ENCODE measurements at regions not wholly inside any gene's neighbourhood (a gene's known extent, or its start where the extent isn't known, plus 50 kb on each side); places are given as distances from the start of the nearest gene placed in this dataset.

GRCh38 chr6:22219925-22220324 is 76.9 kb downstream of the PRL start:
- ChIA-PET CTCF (no interaction called here), POLR2A (no interaction called here)
- Mint-ChIP-seq H3K9me3 (no peaks in the 10 kb centered on the region), H3K27me3 (no peaks in the 10 kb centered on the region), H3K36me3 (ENCODE audit: low read depth) (no peaks in the 10 kb centered on the region), H3K4me3 (no peak overlapping the region), H3K4me1 (no peaks in the 10 kb centered on the region), H3K27ac (no peak overlapping the region)
- DNase-seq (no peak), ATAC-seq (ENCODE audit: low read depth) (no peak)
- intact Hi-C loops (cut with micrococcal nuclease) = no loop called here
- TF ChIP-seq CTCF (IDR thresholded peaks at IDR 0.05) = no peak

- Mint-ChIP-seq H3K9me3 (no peaks in the 10 kb centered on the region), H3K27me3 (no peaks in the 10 kb centered on the region), H3K36me3 (ENCODE audit: low read depth) (no peaks in the 10 kb centered on the region), H3K4me1 (no peaks in the 10 kb centered on the region), H3K4me3 (no peak overlapping the region), H3K27ac (no peak overlapping the region)
- no peak for ATAC-seq (ENCODE audit: low read depth)
- no peak for DNase-seq
- intact Hi-C loops (cut with micrococcal nuclease) = no loop called here
- POLR2A ChIA-PET = no interaction called here
- no peak for TF ChIP-seq CTCF (IDR thresholded peaks at IDR 0.05)
- CTCF ChIA-PET = no interaction called here
These were observed 75.6 kb downstream of the PRL start for GRCh38 chr6:22221211-22221610.

- CTCF ChIA-PET = no interaction called here
- no peaks in the 10 kb centered on the region for H3K36me3 Mint-ChIP-seq (ENCODE audit: low read depth)
- no peaks in the 10 kb centered on the region for H3K9me3 Mint-ChIP-seq
- H3K4me1 Mint-ChIP-seq = no peaks in the 10 kb centered on the region
- no peak overlapping the region for H3K4me3 Mint-ChIP-seq
- ATAC-seq (ENCODE audit: low read depth) (no peak), DNase-seq (no peak)
- H3K27me3 Mint-ChIP-seq = no peaks in the 10 kb centered on the region
- no peak for TF ChIP-seq CTCF (IDR thresholded peaks at IDR 0.05)
- H3K27ac Mint-ChIP-seq = no peak overlapping the region
- intact Hi-C loops (cut with micrococcal nuclease) = no loop called here
- POLR2A ChIA-PET = no interaction called here
These were observed 75.2 kb downstream of the PRL start for GRCh38 chr6:22221630-22222029.

GRCh38 chr6:22222469-22222868 is 74.4 kb downstream of the PRL start:
- TF ChIP-seq CTCF (IDR thresholded peaks at IDR 0.05) = no peak
- no peak overlapping the region for H3K4me3 Mint-ChIP-seq
- H3K27ac Mint-ChIP-seq = no peak overlapping the region
- no peaks in the 10 kb centered on the region for H3K36me3 Mint-ChIP-seq (ENCODE audit: low read depth)
- intact Hi-C loops (cut with micrococcal nuclease) = no loop called here
- DNase-seq (no peak), ATAC-seq (ENCODE audit: low read depth) (no peak)
- POLR2A ChIA-PET = no interaction called here
- H3K4me1 Mint-ChIP-seq = no peaks in the 10 kb centered on the region
- no peaks in the 10 kb centered on the region for H3K27me3 Mint-ChIP-seq
- no peaks in the 10 kb centered on the region for H3K9me3 Mint-ChIP-seq
- CTCF ChIA-PET = no interaction called here

- H3K27ac Mint-ChIP-seq = no peak overlapping the region
- intact Hi-C loops (cut with micrococcal nuclease) = no loop called here
- ChIA-PET POLR2A (no interaction called here), CTCF (no interaction called here)
- no peaks in the 10 kb centered on the region for H3K4me1 Mint-ChIP-seq
- no peak for DNase-seq
- no peaks in the 10 kb centered on the region for H3K27me3 Mint-ChIP-seq
- H3K9me3 Mint-ChIP-seq = no peaks in the 10 kb centered on the region
- ATAC-seq (ENCODE audit: low read depth) = no peak
- H3K36me3 Mint-ChIP-seq (ENCODE audit: low read depth) = no peaks in the 10 kb centered on the region
- no peak for TF ChIP-seq CTCF (IDR thresholded peaks at IDR 0.05)
- no peak overlapping the region for H3K4me3 Mint-ChIP-seq
These were observed 68.8 kb downstream of the PRL start for GRCh38 chr6:22227824-22228610.

Measured in activated B cell treated with CpG ODN at 0.5 μM for 24 hours (primary cell).